ENCODE measurements at regions not wholly inside any gene's neighbourhood (a gene's known extent, or its start where the extent isn't known, plus 50 kb on each side); places are given as distances from the start of the nearest gene placed in this dataset.

- in situ Hi-C loops (cut with MboI; ENCODE audit: low pct_unique_long_range_greater_than_20kb, low sequenced_read_pairs, unreplicated experiment): no loop called here
- DNase-seq (ENCODE audit: low spot score): no peak
- no peak for TF ChIP-seq CTCF (IDR thresholded peaks at IDR 0.05; ENCODE audit: extremely low read depth, insufficient read depth, missing control alignments)
Observed at GRCh38 chr3:177527182-177527581, 329.9 kb upstream of the TBL1XR1 start.

- DNase-seq (ENCODE audit: low spot score): no peak
- in situ Hi-C loops (cut with MboI; ENCODE audit: low pct_unique_long_range_greater_than_20kb, low sequenced_read_pairs, unreplicated experiment): no loop called here
- TF ChIP-seq CTCF (IDR thresholded peaks at IDR 0.05; ENCODE audit: extremely low read depth, insufficient read depth, missing control alignments): no peak
Observed at GRCh38 chr3:177528306-177529070, 331.2 kb upstream of the TBL1XR1 start.

- no peak for TF ChIP-seq CTCF (IDR thresholded peaks at IDR 0.05; ENCODE audit: extremely low read depth, insufficient read depth, missing control alignments)
- in situ Hi-C loops (cut with MboI; ENCODE audit: low pct_unique_long_range_greater_than_20kb, low sequenced_read_pairs, unreplicated experiment): no loop called here
- DNase-seq (ENCODE audit: low spot score): no peak
Observed at GRCh38 chr3:177529071-177529550, 331.8 kb upstream of the TBL1XR1 start.

GRCh38 chr3:177529716-177530335 lies 332.5 kb upstream of the TBL1XR1 start:
- DNase-seq (ENCODE audit: low spot score): no peak
- in situ Hi-C loops (cut with MboI; ENCODE audit: low pct_unique_long_range_greater_than_20kb, low sequenced_read_pairs, unreplicated experiment): no loop called here
- no peak for TF ChIP-seq CTCF (IDR thresholded peaks at IDR 0.05; ENCODE audit: extremely low read depth, insufficient read depth, missing control alignments)

- no peak for TF ChIP-seq CTCF (IDR thresholded peaks at IDR 0.05; ENCODE audit: extremely low read depth, insufficient read depth, missing control alignments)
- in situ Hi-C loops (cut with MboI; ENCODE audit: low pct_unique_long_range_greater_than_20kb, low sequenced_read_pairs, unreplicated experiment): no loop called here
- DNase-seq (ENCODE audit: low spot score): no peak
Observed at GRCh38 chr3:177530908-177531307, 333.6 kb upstream of the TBL1XR1 start.

GRCh38 chr3:177536873-177537272 lies 339.6 kb upstream of the TBL1XR1 start:
- no peak for DNase-seq (ENCODE audit: low spot score)
- in situ Hi-C loops (cut with MboI; ENCODE audit: low pct_unique_long_range_greater_than_20kb, low sequenced_read_pairs, unreplicated experiment): no loop called here
- no peak for TF ChIP-seq CTCF (IDR thresholded peaks at IDR 0.05; ENCODE audit: extremely low read depth, insufficient read depth, missing control alignments)
